ENCODE measurements at regions not wholly inside any gene's neighbourhood (a gene's known extent, or its start where the extent isn't known, plus 50 kb on each side); places are given as distances from the start of the nearest gene placed in this dataset.

DNA sequence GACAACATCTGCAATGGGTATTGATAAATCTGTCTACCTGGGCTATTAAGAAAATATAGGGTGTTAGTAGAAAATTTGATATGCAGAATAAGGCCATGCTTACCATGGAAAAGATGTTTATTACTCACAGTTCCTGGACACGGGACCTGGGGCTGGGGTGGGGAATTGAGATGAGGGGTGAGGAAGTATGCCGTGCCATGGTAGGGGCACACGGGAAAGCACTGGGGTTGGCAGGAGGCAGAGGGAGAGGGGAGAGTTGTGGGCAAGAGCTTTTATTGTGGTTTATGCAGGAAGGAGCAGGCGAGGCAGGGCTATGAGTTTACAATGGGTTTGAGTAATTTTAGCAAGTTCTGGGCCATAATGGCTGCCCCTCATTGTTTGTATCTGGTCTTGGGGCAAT, 493.8 kb downstream of the SIPA1L2 start:
- no peak for TF ChIP-seq CTCF (conservative IDR thresholded peaks at IDR 0.05; ENCODE audit: low read depth, low read length)
- no peak for TF ChIP-seq EZH2 (IDR thresholded peaks at IDR 0.05; ENCODE audit: low read length, unreplicated experiment)
- TF ChIP-seq EZH2phosphoT487 (IDR thresholded peaks at IDR 0.05; ENCODE audit: borderline replicate concordance, low read length): no peak

Data from PC-3 (cell line).